Pulmonary artery endothelial cell (primary cell): ENCODE measurements at regions not wholly inside any gene's neighbourhood (a gene's known extent, or its start where the extent isn't known, plus 50 kb on each side); places are given as distances from the start of the nearest gene placed in this dataset.
"Not testable (repeated sequence)": the region's sequence is repeated elsewhere in the genome, so short reads cannot be mapped to it uniquely, and the experiment has no call there.

ENCODE experiments used
- DNase-seq: peaks from one replicate; pipeline ENCODE4 v3.0.0-alpha.2; 2011; ENCODE audit warnings: low read depth, low spot score

DNA sequence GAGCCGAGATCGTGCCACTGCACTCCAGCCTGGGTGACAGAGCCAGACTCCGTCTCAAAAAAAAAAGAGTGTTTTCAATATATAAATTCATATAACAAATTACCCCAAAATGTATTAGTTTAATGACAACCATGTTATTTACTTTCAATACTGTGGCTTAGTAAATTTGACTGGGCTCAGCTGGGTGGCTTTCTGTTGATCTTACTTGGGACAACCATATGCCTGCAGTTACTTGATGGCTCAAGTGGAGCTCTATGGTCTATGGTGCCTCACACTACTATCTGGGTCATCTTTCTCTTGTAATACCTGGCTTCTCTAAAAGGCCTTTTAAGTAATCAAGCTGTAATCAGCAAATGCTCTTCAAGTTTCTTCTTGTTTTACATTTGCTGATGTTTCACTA, 341.5 kb upstream of the SPHKAP start:
- DNase-seq: no peak

DNA sequence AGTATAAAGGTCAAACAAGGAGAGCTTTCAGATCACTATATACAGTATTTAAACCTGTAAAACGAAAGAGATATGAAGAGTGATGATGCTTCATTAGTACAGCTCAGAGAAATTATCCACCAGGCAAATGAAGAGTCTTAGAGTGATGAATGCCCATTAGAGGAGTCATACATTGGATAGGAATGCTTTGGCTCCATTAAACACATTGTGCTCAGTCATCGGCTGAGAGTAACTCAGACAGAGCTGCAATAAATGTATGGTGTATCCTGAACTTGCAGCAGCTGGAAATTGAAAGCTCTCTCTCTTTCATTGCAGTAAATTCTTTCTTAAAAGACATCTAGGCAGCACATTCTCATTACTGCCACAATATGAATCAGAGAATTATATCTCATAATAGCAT, 340.8 kb upstream of the SPHKAP start:
- DNase-seq: no peak

GRCh38 chr2:228519561-228519960, 338.1 kb upstream of the SPHKAP start:
- no peak for DNase-seq

DNA sequence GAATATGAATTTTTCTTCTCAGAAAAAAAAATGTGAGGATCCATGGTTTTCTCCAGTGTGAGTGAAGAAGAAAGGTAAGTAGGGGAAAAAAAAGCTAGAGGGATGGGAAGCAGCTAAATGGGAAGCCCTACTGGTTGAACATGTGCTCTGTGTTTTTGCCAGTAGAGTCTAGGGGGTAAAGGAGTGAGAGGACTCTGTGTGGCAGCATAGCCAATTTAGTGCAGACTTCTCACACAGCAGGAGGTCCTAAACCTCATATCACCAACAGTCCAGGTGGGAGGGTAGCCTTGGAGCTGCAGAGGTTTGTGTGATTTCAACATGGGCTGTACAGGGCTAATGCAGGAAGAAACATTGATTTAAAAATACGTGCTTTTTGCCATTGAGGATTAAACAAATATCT, 334.5 kb upstream of the SPHKAP start:
- no peak for DNase-seq

DNA sequence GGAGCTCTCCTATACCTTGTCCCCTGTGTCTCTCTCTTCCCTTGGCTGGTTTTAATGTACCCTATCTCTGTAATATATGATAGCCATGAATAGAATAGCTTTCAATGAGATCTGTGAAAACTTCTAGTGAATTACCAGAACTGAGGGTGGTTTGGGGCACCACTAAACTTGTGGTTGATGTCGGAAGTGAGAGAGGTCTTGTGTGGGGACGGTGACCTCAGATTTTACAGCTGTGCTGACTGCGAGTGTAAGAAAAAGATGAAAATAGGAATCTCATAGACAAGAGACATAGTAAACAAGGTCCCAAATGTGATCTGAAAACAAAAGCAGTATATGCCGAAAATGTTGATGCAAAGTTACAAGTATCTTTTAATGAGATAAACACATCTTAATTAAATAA, 332.0 kb upstream of the SPHKAP start:
- not testable (repeated sequence) for DNase-seq

DNA sequence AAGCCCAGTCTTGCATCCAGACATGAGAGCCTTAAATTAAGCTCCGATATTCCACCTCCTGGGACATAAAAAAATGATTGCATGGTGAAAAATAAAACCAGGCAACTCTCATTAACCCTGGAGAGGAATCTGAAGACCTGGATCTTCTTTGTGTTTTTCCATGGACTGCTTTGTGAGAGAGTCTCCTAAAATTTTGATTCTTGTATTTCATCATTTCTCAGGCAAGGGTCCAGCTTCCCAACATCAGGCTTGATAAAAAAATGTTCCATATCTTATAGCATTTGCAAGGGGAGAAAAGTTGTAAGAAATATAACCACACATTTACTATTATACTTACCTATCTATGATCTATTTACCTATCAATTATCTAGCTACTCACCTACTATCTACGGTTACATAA, 327.5 kb upstream of the SPHKAP start:
- DNase-seq: no peak

- DNase-seq: no peak
These were observed 326.4 kb upstream of the SPHKAP start for GRCh38 chr2:228507870-228508269.

DNA sequence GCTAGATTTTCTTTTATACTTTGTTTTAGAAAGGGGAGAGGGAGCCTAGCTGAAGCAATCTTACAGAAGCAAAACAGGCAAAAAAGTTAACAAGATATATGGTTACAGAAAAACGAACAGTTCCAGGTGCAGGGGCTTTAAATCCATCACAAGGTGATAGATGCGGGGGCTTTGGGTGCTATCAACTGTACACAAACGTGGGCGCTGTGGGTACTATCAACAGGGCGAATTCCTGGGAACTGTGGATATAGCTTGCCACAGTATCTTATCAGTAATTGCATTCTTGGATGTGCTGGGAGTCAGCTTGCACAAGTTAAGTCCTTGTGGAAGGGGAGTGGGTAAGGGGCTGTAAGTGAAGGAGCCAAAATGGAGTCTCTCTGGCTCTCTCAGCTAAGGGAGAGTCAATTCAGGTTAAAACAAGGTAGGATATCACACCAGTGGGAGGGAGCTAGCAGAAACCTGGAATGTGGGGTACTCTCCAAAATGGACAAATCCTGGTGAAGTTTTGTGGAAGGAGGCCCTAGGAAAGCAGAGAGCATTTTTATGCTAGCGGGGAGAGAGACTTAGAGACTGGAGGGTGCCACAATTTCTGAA, 325.8 kb upstream of the SPHKAP start:
- no peak for DNase-seq

DNA sequence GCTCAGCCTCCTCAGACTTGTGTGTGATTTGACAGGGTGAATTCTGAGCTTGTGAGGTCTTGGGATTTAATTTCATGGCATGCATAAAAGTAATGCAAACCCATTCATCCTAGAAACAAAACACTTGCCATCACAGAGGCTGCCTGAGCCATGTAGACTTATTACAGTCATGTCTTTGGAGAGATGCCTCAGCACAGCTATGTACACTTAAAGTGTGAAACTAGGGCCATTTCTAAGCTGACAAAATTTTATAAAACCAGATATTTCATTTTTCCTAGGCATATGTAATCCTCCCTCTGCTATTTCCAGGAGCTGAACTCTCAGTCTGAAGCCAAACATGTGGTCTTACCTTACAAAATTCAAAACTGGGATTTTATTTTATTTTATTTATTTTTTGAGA, 322.2 kb upstream of the SPHKAP start:
- no peak for DNase-seq

- no peak for DNase-seq
These were observed 312.4 kb upstream of the SPHKAP start for GRCh38 chr2:228493852-228494251.

DNA sequence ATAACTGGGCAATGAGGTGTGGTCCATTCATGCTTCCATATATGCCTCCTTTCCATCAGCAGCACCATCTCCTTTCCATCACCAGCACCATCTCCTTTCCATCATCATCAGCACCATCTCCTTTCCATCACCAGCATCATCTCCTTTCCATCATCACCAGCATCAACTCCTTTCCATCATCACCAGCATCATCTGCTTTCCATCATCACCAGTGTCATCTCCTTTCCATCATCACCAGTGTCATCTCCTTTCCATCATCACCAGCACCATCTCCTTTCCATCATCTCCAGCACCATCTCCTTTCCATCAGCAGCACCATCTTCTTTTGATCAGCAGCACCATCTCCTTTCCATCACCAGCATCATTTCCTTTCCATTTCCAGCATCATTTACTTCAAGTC, 297.5 kb upstream of the SPHKAP start:
- DNase-seq: no peak

DNA sequence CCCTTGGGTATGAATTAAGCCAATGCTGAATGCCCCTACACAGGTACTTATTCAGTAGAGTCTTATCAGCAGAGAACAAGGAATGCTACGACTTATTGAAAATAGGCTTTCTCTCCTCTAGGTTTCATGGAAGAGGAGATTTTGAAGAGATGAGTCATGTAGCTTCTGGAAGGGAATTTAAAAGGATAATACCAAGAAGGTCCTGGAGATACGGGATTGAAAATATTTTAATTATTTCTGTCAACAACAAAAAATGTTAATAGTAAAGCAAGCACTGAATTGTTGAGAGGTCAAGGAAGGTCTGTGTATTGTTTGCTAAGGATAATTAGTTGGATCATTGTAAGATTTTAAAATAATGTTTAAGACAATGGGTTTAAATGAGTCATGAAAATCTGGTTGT, 293.0 kb upstream of the SPHKAP start:
- no peak for DNase-seq

- DNase-seq: no peak
These were observed 288.2 kb upstream of the SPHKAP start for GRCh38 chr2:228469721-228470120.

DNA sequence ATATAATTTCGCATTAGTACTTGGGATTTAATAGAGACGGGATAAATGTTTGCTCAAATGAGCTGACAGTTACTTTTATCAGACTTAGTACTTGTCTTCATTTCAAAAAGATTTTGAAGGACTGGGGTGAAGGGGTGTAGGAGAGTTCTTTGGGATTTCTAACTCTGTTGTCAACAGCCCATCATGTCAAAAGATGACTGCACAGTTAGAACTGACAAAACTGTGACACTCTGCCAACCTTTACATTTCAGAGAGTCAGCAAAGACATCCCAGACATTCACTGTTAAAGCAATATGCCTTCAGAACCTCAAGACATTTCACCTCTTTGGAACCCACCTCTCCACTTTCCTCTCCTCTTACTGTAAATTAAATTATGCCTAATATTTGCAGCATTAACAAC, 285.4 kb upstream of the SPHKAP start:
- DNase-seq: no peak

DNA sequence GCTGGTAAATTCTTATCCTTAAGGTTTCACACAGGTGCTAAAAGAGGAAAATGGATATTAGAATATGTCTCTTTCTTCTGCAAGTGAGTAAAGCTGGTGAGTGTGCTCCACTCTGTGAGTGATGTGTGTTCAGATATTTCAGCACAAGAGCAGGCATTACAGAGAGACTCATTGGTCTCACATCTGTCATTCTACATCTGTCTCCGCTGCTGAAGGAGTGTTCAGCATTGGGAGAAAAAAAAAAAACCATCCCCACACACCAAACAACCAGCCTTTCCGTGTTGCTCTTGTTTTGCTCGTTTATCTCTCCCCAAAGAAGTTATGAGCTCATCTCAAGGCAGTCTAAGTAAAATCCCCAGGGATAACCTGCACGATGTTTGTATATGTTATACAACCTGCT, 283.9 kb upstream of the SPHKAP start:
- no peak for DNase-seq

DNA sequence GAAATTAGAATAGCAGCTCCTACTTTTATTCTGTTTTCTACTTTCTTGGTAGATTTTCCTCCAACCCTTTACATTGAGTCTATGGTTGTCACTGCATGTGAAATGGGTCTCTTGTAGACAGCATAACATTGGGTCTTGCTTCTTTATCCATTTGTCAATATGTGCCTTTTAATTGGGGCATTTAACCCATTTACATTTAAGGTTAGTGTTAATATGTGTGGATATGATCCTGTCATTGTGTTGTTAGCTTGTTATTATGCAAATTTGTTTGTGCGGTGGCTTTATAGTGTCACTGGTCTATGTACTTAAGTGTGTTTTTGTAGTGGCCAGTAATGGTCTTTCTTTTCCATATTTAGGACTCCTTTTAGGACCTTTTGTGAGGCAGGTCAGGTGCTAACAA, 276.9 kb upstream of the SPHKAP start:
- DNase-seq: no peak

DNA sequence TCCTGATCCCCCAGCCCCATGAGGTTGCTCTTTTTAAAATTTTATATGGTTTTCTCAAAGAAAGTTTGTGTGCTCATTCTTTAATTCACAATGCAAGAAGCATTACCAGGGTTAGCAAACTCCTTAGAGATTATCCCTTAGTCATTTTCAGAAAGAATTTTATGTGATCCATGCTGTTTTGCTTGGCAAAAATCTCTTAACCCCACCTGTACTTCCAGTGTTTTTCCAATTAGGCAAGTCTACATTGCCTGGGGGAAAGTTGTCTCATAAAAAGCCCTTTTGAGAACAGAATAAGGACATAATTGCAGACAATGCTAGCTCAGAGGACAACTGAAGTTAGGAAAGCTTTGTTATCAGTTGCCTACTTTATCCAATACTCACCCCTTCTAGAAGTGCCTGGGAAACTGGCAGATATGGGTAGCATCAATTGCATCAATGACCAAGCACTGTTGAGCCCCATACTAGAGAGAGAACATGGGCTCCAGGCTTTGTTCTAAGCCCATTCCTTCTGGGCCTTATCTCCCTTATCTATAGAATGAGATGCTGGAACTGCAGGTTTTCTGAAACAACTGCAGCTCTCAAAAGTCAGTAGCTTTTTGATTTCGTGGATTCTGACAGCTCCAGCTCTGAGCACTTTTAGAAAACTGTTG, 265.9 kb upstream of the SPHKAP start:
- no peak for DNase-seq

GRCh38 chr2:228446734-228447133, 265.2 kb upstream of the SPHKAP start:
- no peak for DNase-seq

GRCh38 chr2:228444161-228444560, 262.7 kb upstream of the SPHKAP start:
- DNase-seq: no peak

GRCh38 chr2:228433721-228434120, 252.2 kb upstream of the SPHKAP start:
- DNase-seq: no peak

DNA sequence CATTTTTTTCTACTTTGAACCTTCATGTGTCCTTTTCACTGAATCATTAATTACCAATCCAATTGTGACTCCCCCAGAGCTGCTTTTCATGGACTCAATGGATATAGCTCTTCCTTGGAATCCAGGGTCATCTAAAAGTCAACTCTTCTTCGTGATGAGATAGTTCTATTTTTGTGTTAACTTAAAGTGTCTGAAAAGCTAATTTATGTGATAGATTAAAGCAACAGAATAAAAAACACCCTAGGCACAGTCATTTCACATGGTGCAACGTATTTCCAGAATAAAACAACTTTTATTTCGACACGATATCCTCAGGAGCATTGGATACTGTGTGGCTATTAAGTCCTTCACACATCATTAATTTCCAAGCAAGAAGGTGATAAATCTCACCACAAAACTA, 250.6 kb upstream of the SPHKAP start:
- DNase-seq: no peak

- DNase-seq: no peak
These were observed 249.5 kb upstream of the SPHKAP start for GRCh38 chr2:228430986-228431385.

GRCh38 chr2:228426502-228427216, 245.2 kb upstream of the SPHKAP start:
- DNase-seq: no peak
